Activated naive CD4-positive, alpha-beta T cell treated with anti-CD3 and anti-CD28 coated beads, Interleukin-2, amount 50 U/mL, for 16 hours (primary cell): ENCODE measurements at regions not wholly inside any gene's neighbourhood (a gene's known extent, or its start where the extent isn't known, plus 50 kb on each side); places are given as distances from the start of the nearest gene placed in this dataset.
"Not testable (repeated sequence)": the region's sequence is repeated elsewhere in the genome, so short reads cannot be mapped to it uniquely, and the experiment has no call there.

Experiments used
- DNase-seq: peaks from one replicate; pipeline ENCODE4 v3.0.0-alpha.2; 2020

- DNase-seq, result no peak
Measured at GRCh38 chr2:122340246-122340645, 584.8 kb downstream of the TSN start.

GRCh38 chr2:122341007-122341406 lies 585.6 kb downstream of the TSN start:
- no peak for DNase-seq

- DNase-seq, result not testable (repeated sequence)
Measured at GRCh38 chr2:122352151-122352550, 596.7 kb downstream of the TSN start.

- DNase-seq, result no peak
Measured at GRCh38 chr2:122357998-122358397, 602.5 kb downstream of the TSN start.

GRCh38 chr2:122358729-122359128 lies 603.3 kb downstream of the TSN start:
- no peak for DNase-seq

- no peak for DNase-seq
Measured at GRCh38 chr2:122363885-122364284, 608.4 kb downstream of the TSN start.

GRCh38 chr2:122366427-122366826 lies 611.0 kb downstream of the TSN start:
- no peak for DNase-seq

- DNase-seq, result no peak
Measured at GRCh38 chr2:122366969-122367645, 611.7 kb downstream of the TSN start.

- DNase-seq, result no peak
Measured at GRCh38 chr2:122367646-122368010, 612.2 kb downstream of the TSN start.

- DNase-seq, result no peak
Measured at GRCh38 chr2:122368576-122369243, 613.3 kb downstream of the TSN start.

GRCh38 chr2:122378521-122378920 lies 623.1 kb downstream of the TSN start:
- no peak for DNase-seq

GRCh38 chr2:122384768-122385333 lies 629.4 kb downstream of the TSN start:
- no peak for DNase-seq

- no peak for DNase-seq
Measured at GRCh38 chr2:122388208-122388607, 632.8 kb downstream of the TSN start.

GRCh38 chr2:122389694-122390093 lies 634.2 kb downstream of the TSN start:
- DNase-seq, result no peak

- no peak for DNase-seq
Measured at GRCh38 chr2:122390406-122390805, 635.0 kb downstream of the TSN start.

GRCh38 chr2:122391726-122392125 lies 636.3 kb downstream of the TSN start:
- DNase-seq, result no peak

- no peak for DNase-seq
Measured at GRCh38 chr2:122395687-122396086, 640.2 kb downstream of the TSN start.

GRCh38 chr2:122411231-122411630 lies 655.8 kb downstream of the TSN start:
- no peak for DNase-seq

- DNase-seq, result no peak
Measured at GRCh38 chr2:122412360-122412759, 656.9 kb downstream of the TSN start.

- no peak for DNase-seq
Measured at GRCh38 chr2:122414902-122415301, 659.5 kb downstream of the TSN start.

GRCh38 chr2:122417114-122417513 lies 661.7 kb downstream of the TSN start:
- DNase-seq, result no peak

- DNase-seq, result no peak
Measured at GRCh38 chr2:122421775-122422174, 666.3 kb downstream of the TSN start.

- no peak for DNase-seq
Measured at GRCh38 chr2:122422384-122422991, 667.0 kb downstream of the TSN start.

- no peak for DNase-seq
Measured at GRCh38 chr2:122423934-122424333, 668.5 kb downstream of the TSN start.
